ENCODE measurements at regions not wholly inside any gene's neighbourhood (a gene's known extent, or its start where the extent isn't known, plus 50 kb on each side); places are given as distances from the start of the nearest gene placed in this dataset.
"Not testable (repeated sequence)": the region's sequence is repeated elsewhere in the genome, so short reads cannot be mapped to it uniquely, and the experiment has no call there.

DNA sequence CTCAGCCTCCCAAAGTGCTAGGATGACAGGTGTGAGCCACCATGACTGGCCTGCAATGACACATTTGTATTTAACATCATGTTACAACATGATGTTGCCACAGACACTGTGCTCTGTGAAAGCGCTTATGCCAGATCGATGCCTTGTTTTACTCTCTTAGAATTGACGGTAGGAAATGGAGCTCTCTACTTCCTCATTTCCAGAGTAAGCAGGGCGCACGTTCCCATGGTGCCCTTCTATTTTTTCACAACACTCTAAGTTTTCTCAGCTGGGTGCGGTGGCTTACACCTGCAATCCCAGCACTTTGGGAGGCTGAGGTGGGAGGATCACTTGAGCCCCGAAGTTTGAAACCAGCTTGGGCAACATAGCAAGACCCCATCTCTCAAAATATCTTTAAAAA, 60.7 kb upstream of the DHRSX start:
- no peak for DNase-seq

GRCh38 chrX:2559124-2559523, 58.3 kb upstream of the DHRSX start:
- DNase-seq = no peak

DNA sequence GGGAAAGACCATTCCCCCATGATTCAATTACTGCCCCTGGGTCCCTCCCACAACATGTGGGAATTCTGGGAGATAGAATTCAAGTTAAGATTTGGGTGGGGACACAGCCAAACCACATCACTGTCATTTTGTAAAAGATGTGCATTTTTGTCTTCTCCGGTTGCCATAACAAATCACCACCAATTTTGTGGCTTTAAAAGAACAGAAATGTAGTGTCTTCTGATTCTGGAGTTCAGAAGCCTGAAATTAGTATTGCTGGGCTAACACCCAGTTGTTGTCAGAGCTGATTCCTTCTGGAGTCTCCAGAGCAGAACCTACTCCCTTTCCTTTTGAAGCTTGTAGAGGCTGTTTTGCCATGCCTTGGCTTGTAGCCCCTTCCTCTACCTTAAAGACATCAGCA, 54.1 kb upstream of the DHRSX start:
- no peak for DNase-seq

- DNase-seq = not testable (repeated sequence)
These were observed 53.3 kb upstream of the DHRSX start for GRCh38 chrX:2554066-2554465.

DNA sequence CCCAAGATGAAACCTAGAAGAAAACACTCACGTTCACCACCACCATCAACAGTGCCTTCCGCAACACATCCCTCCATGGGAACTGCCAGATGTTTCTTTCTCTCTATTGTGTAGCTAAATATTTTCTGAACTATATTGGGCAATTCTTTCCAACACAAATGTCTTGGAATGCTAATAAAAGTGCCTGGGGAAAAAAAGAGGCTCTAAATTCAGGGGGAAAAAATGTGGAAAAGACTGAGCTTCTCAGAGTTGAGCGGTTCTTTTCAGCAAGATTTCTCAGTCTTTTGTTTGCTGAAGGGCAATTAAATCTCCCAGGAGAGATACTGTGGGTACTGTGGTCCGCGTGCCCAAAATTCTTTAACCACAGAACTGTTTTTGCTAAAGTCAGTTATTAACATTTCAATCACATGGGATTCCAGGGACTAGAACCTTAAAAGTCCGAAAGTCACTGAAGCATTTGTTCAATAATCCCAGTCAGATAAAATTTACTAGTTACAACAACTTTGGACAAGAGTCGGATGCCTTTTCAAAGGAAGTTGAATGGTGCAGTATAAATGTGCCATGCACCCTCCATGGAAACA, 51.9 kb upstream of the DHRSX start:
- DNase-seq = no peak

GRCh38 chrX:2550328-2551020, 49.7 kb upstream of the DHRSX start:
- peak; percentile 27 for DNase-seq
